HG03571 (cell line): ENCODE measurements at regions not wholly inside any gene's neighbourhood (a gene's known extent, or its start where the extent isn't known, plus 50 kb on each side); places are given as distances from the start of the nearest gene placed in this dataset.
"Not testable (repeated sequence)": the region's sequence is repeated elsewhere in the genome, so short reads cannot be mapped to it uniquely, and the experiment has no call there.

Source experiments
- ATAC-seq: cut with Tn5 transposase; IDR thresholded peaks from one replicate; pipeline ENCODE4 v1.9.1; 2021; ENCODE audit not compliant: unreplicated experiment

GRCh38 chr10:131019696-131020095 is 291.8 kb downstream of the TCERG1L start:
- ATAC-seq, result no peak

GRCh38 chr10:131020775-131021174 is 290.7 kb downstream of the TCERG1L start:
- ATAC-seq, result no peak

- ATAC-seq, result no peak
Measured at GRCh38 chr10:131021246-131021895, 290.1 kb downstream of the TCERG1L start.

GRCh38 chr10:131021969-131022368 is 289.6 kb downstream of the TCERG1L start:
- ATAC-seq, result no peak

GRCh38 chr10:131022369-131022768 is 289.2 kb downstream of the TCERG1L start:
- ATAC-seq, result no peak

- ATAC-seq, result no peak
Measured at GRCh38 chr10:131022981-131023380, 288.5 kb downstream of the TCERG1L start.

- ATAC-seq, result no peak
Measured at GRCh38 chr10:131024259-131025131, 287.0 kb downstream of the TCERG1L start.

- ATAC-seq, result no peak
Measured at GRCh38 chr10:131025333-131025732, 286.2 kb downstream of the TCERG1L start.

- no peak for ATAC-seq
Measured at GRCh38 chr10:131027256-131027655, 284.3 kb downstream of the TCERG1L start.

- ATAC-seq, result no peak
Measured at GRCh38 chr10:131031346-131031745, 280.2 kb downstream of the TCERG1L start.

GRCh38 chr10:131032329-131033165 is 279.0 kb downstream of the TCERG1L start:
- no peak for ATAC-seq

GRCh38 chr10:131033166-131034085 is 278.1 kb downstream of the TCERG1L start:
- ATAC-seq, result no peak

- ATAC-seq, result no peak
Measured at GRCh38 chr10:131034451-131034850, 277.1 kb downstream of the TCERG1L start.

GRCh38 chr10:131035779-131036178 is 275.7 kb downstream of the TCERG1L start:
- no peak for ATAC-seq

- no peak for ATAC-seq
Measured at GRCh38 chr10:131038056-131038455, 273.5 kb downstream of the TCERG1L start.

- ATAC-seq, result no peak
Measured at GRCh38 chr10:131041031-131041430, 270.5 kb downstream of the TCERG1L start.

GRCh38 chr10:131041441-131041840 is 270.1 kb downstream of the TCERG1L start:
- ATAC-seq, result no peak

GRCh38 chr10:131042015-131042414 is 269.5 kb downstream of the TCERG1L start:
- ATAC-seq, result not testable (repeated sequence)
